Esophagus (tissue), 2 donors: ENCODE measurements at regions not wholly inside any gene's neighbourhood (a gene's known extent, or its start where the extent isn't known, plus 50 kb on each side); places are given as distances from the start of the nearest gene placed in this dataset.
"Not testable (repeated sequence)": the region's sequence is repeated elsewhere in the genome, so short reads cannot be mapped to it uniquely, and the experiment has no call there.

Source experiments
- H3K27ac ChIP-seq, 2 donors: one replicate each; pipeline ENCODE4 v1.5.1; 2013; ENCODE audit warnings: low read depth in 2 of 2, mild to moderate bottlenecking in 2 of 2, inconsistent platforms in 1 of 2, low read length in 1 of 2, moderate library complexity in 1 of 2
- H3K27me3 ChIP-seq, 2 donors: one replicate each; pipeline ENCODE4 v1.6.1; 2013; ENCODE audit warnings: low read length in 2 of 2, control low read depth in 1 of 2, mild to moderate bottlenecking in 1 of 2; ENCODE audit not compliant: insufficient read depth in 2 of 2, control insufficient read depth in 1 of 2
- H3K36me3 ChIP-seq, 2 donors: one replicate each; pipeline ENCODE4 v1.6.1; 2013; ENCODE audit warnings: low read length in 1 of 2; ENCODE audit not compliant: control insufficient read depth in 2 of 2, insufficient read depth in 2 of 2
- H3K4me1 ChIP-seq, 2 donors: one replicate each; pipeline ENCODE4 v1.6.1; 2013; ENCODE audit warnings: low read length in 1 of 2; ENCODE audit not compliant: control insufficient read depth in 2 of 2, insufficient read depth in 2 of 2
- H3K4me3 ChIP-seq, 2 donors: one replicate each; pipeline ENCODE4 v1.5.1; 2013; ENCODE audit warnings: low read length in 2 of 2, mild to moderate bottlenecking in 2 of 2, low read depth in 1 of 2, moderate library complexity in 1 of 2
- H3K9me3 ChIP-seq, 2 donors: one replicate each; pipeline ENCODE4 v1.6.1; 2013; ENCODE audit warnings: mild to moderate bottlenecking in 2 of 2, low read depth in 1 of 2, low read length in 1 of 2, moderate library complexity in 1 of 2; ENCODE audit not compliant: control insufficient read depth in 2 of 2, insufficient read depth in 1 of 2
- WGBS, 2 donors: extraction: QIAGEN DNeasy Blood & Tissue Kit; methylation state at CpG; one replicate each; pipeline ENCODE4 v1.1.7; 2013; 5-methylcytosine and 5-hydroxymethylcytosine counted together
- donor health status: healthy with polysubstance abuse.
- donor health status: Bipolar disorder and iron deficiency.

DNA sequence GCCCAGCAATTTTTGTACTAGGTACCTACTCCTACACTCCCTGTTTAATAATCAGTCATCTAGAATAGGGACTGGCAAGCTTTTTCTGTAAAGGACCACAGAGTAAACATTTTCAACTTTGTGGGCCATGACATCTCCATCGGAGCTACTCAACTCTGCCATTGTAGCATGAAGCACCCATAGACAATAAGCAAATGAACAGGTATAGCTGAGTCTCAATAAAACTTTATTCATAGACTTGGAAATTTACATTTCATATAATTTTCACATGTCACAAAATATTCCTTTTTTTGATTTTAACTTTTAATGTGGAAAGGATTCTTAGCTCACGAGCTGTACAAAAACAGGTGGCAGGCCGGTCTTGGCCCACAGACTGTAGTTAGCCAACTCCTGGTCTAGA lies 345.8 kb downstream of the SOX9 start:
- H3K27me3 ChIP-seq: no peaks in the 10 kb centered on the region

DNA sequence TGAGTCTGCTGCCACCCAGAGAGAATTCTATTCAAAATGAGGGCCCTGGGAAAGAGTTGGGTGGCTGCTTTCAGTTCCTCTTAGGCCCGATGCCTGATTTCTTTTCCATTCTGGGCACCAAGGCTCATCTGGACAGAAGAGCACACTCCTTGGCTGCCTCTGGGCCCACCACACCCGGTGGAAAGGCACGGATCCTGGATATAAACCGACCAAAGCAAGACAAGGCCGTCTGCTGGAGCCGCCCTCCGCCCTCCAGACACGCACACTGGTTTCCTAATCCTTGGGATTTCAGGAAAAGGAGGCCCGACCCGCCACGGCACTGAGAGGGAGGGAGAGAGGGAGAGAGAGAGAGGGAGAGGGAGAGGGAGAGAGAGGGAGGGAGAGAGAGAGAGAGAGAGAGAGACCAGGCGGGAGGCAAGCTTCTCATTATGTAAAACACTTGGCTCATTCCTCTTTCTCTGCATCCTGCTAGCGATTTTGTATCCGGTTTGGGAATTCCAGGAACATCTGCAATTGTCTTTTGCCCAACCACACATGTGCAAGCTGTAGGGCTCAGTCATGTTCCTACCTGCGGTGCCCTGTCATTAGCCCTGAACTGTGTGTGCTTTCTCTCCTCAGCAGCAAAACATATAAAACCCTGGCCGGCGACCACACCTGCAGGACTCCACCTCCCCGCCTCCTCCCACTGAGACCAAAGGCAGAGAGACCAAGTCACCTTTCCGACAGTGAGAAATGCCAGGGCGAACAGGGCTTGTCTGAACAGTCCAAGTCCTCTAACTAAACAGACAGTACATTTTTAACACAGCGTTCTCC lies 347.2 kb downstream of the SOX9 start:
- Histone ChIP-seq H3K4me3 (peak overlapping the region in 1 of 2 donors; percentile 13), H3K4me1 (peaks cover 0 to 18% of the 10 kb centered on the region in 2 donors), H3K27me3 (no peaks in the 10 kb centered on the region), H3K9me3 (no peaks in the 10 kb centered on the region), H3K27ac (peak overlapping the region; percentile 94 to 97), H3K36me3 (no peaks in the 10 kb centered on the region)
- 21 to 36% methylated on average over 21 of the region's 21 CpGs for WGBS, 2 donors

More for the DNA sequence above, 345.8 kb downstream of the SOX9 start:
- H3K27ac ChIP-seq: peak overlapping the region; percentile 79 to 94
- peaks cover 0 to 22% of the 10 kb centered on the region in 2 donors for H3K4me1 ChIP-seq
- H3K36me3 ChIP-seq: no peaks in the 10 kb centered on the region
- no peaks in the 10 kb centered on the region for H3K9me3 ChIP-seq
- WGBS, 2 donors: 69 to 87% methylated on average over 3 of the region's 3 CpGs
- H3K4me3 ChIP-seq: no peak overlapping the region

DNA sequence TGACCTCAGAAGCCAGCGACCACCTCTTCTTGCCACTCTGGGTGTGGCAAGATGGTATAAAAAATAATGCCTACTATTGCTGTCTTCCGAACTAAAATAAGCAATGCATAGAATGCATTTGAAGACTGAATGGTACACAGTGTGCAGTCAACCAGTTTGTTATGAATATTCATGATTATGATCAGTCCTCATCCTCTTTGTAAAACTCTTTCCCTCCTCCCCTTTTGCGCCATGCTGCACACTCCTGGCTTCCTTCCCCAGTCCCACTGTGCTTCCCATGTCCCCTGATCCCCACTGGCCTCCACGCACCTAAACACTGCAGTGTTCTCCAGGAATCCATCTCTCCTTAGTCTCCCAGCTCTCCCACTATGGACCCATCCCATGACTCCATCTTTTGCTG lies 348.0 kb downstream of the SOX9 start:
- no peaks in the 10 kb centered on the region for H3K36me3 ChIP-seq
- WGBS, 2 donors: 75 to 76% methylated on average over 4 of the region's 4 CpGs
- peak overlapping the region in 1 of 2 donors; percentile 13 for H3K4me3 ChIP-seq
- peaks cover 0 to 18% of the 10 kb centered on the region in 2 donors for H3K4me1 ChIP-seq
- H3K27ac ChIP-seq: peak overlapping the region; percentile 94 to 97
- H3K27me3 ChIP-seq: no peaks in the 10 kb centered on the region
- H3K9me3 ChIP-seq: no peaks in the 10 kb centered on the region

DNA sequence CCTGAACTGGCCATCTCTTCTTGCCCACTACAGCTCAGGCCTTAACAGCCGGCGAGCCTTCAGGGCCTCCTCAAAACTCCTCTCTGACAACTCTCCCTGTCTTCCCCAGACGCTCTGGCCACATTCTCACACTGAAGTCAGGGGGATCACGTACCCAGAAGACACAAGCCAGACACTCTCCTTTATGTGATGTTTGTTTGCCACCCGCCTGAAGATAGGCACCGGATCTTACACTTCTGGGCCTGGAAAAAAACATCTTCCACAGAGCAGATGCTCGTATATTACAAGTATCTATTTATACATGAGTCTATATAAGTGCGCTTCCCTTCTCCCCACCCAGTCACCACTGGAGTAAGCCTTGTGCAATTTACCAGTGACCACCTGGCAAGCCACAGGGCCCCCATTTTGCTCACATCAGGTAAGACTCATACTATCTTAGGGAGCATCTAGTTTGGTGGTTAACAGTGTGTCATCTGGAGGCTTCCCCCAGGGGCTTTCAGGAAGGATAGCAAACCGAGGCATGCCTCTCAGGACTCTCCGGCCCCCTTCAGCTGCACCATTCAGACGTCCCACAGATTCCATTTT lies 349.4 kb downstream of the SOX9 start:
- Histone ChIP-seq H3K4me1 (peaks cover 0 to 16% of the 10 kb centered on the region in 2 donors), H3K27ac (no peak overlapping the region), H3K36me3 (no peaks in the 10 kb centered on the region), H3K27me3 (no peaks in the 10 kb centered on the region), H3K4me3 (no peak overlapping the region), H3K9me3 (no peaks in the 10 kb centered on the region)
- WGBS, 2 donors: 83 to 85% methylated on average over 11 of the region's 11 CpGs

DNA sequence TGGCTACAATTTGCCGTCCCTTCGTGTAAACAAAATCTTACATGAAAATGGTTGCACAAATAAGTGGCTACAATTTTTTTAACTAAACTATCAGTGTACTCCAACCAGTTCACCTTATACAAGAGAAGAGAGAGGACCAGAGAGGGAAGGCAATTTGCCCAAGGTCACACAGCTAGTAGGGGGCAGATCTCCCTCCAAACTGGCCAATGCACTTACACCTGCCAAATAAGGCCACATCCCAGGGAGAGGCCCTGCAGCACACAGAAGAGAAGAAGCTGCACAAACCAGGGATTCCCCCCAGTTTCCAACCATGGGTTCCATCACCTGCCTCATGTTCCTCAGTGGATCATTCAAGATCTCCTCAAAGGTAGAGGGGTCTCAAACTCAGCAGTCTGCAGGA lies 349.9 kb downstream of the SOX9 start:
- Histone ChIP-seq H3K36me3 (no peaks in the 10 kb centered on the region), H3K9me3 (no peaks in the 10 kb centered on the region), H3K4me1 (peaks cover 0 to 13% of the 10 kb centered on the region in 2 donors), H3K27me3 (no peaks in the 10 kb centered on the region), H3K4me3 (no peak overlapping the region), H3K27ac (no peak overlapping the region)
- WGBS, 2 donors: 91 to 93% methylated on average over 2 of the region's 2 CpGs

DNA sequence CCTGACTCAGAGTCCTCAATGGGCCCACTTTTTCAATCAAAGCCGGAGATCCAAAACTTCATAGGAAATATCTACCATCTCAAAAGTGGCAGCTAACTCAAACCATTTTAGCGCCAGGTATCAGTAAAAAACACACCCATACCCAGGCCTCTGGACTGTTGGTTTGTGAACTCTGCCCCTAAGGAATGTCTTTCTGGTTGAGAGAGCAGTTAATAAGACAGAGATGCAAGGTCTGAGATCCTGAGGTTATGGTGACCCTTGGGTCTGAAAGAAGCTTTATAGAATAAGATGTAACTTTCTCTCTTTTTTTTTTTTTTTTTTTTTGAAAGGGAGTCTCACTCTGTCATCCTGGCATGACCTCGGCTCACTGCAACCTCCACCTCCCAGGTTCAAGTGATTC lies 350.5 kb downstream of the SOX9 start:
- H3K4me1 ChIP-seq: peaks cover 0 to 13% of the 10 kb centered on the region in 2 donors
- no peak overlapping the region for H3K27ac ChIP-seq
- 91 to 96% methylated on average over 3 of the region's 3 CpGs for WGBS, 2 donors
- H3K4me3 ChIP-seq: no peak overlapping the region
- H3K9me3 ChIP-seq: no peaks in the 10 kb centered on the region
- no peaks in the 10 kb centered on the region for H3K36me3 ChIP-seq
- no peaks in the 10 kb centered on the region for H3K27me3 ChIP-seq

DNA sequence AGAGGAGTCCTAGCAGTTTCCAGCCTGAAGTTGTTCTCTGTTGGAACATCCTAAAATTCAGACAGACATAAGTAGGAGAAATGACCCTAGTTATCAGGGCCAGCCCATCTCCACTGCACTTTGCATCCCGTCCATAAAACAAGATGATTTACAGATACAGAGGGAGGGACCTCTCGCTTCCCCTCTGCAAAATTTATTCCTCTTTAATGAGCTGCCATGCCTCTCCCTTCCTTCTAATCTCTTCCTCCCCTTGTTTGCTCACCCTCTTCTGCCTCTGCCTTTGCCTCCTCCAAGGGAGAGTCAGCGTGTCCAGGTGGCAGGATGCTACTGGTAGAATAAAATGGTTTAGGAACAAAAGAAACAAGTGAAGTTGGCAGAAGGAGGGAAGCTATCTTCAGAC lies 351.3 kb downstream of the SOX9 start:
- 69 to 74% methylated on average over 3 of the region's 3 CpGs for WGBS, 2 donors
- H3K9me3 ChIP-seq: no peaks in the 10 kb centered on the region
- H3K27me3 ChIP-seq: no peaks in the 10 kb centered on the region
- no peak overlapping the region for H3K4me3 ChIP-seq
- H3K27ac ChIP-seq: no peak overlapping the region
- H3K4me1 ChIP-seq: peaks cover 0 to 13% of the 10 kb centered on the region in 2 donors
- H3K36me3 ChIP-seq: no peaks in the 10 kb centered on the region

DNA sequence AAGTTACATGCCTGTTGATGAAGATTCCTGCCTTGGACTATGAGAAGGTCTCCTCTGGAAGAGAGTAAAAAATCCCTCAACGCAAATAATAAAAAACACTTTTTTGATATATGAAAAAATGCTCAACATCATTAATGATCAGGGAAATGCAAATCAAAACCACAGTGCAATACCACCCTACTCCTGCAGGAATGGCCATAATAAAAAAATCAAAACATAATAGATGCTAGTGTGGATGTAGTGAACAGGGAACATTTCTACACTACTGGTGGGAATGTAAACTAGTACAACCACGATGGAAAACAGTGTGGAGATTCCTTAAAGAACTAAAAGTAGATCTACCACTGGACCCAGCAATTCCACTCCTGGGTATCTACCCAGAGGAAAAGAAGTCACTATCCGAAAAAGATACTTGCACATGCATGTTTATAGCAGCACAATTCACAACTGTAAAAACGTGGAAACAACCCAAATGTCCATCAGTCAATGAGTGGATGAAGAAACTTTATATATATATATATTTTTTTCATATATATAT lies 352.1 kb downstream of the SOX9 start:
- WGBS, 2 donors: 73 to 83% methylated on average over 4 of the region's 4 CpGs
- not testable (repeated sequence) for H3K27me3 ChIP-seq, H3K4me1 ChIP-seq, H3K9me3 ChIP-seq, H3K27ac ChIP-seq, H3K4me3 ChIP-seq, H3K36me3 ChIP-seq

DNA sequence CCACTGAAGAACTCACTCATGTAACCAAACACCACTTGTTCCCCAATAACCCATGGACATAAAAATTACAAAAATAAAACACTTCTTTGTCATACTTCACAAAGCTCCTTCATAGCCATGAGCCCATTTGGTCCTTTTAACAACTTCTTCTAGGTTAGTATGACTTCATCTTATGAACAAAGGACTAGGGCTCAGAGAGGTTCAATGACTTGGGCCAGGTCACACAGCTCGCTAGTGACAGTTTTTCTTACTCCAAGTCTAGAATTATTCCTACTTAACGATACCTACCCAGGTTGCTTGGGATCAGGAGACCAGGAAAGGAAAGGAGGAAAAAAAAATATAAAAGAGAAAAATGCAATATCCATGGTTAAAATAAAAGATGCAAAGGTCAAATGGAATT lies 353.4 kb downstream of the SOX9 start:
- Histone ChIP-seq H3K9me3 (no peaks in the 10 kb centered on the region), H3K4me3 (no peak overlapping the region), H3K4me1 (peaks cover 1 to 5% of the 10 kb centered on the region in 2 donors), H3K27me3 (no peaks in the 10 kb centered on the region), H3K27ac (no peak overlapping the region), H3K36me3 (no peaks in the 10 kb centered on the region)
- 91 to 100% methylated on average over 2 of the region's 2 CpGs for WGBS, 2 donors
